SK-N-SH (cell line): ENCODE measurements at regions not wholly inside any gene's neighbourhood (a gene's known extent, or its start where the extent isn't known, plus 50 kb on each side); places are given as distances from the start of the nearest gene placed in this dataset.
A peak's percentile ranks its signal among the peaks of the same experiment; 100 is the strongest.

ENCODE experiments used
- CTCF ChIA-PET: fragments of 300-600, 350-600 bp; formaldehyde crosslinking; extraction: SDS; loops from one replicate; lab custom pipeline; 2021; lab: Yijun Ruan, JAX
- POLR2A ChIA-PET: fragments of 350-600 bp; sonication (Branson Sonifier 250); formaldehyde crosslinking; extraction: SDS; loops from one replicate; lab custom pipeline; 2020; ENCODE audit warnings: antibody characterized with exemption, inconsistent platforms; lab: Yijun Ruan, JAX
- DNase-seq: peaks from one replicate; pipeline ENCODE4 v3.0.0; 2012
- H2AFZ ChIP-seq: fragments of 200-600 bp; sonication (generic); 2 replicates; pipeline ENCODE4 v1.8.1; 2016; ENCODE audit warnings: antibody characterized with exemption, mild to moderate bottlenecking, low read depth
- H3F3A ChIP-seq: fragments of 200-600 bp; sonication (generic); replicated peaks from 2 replicates; pipeline ENCODE3; 2016; ENCODE audit warnings: antibody characterized with exemption, mild to moderate bottlenecking; ENCODE audit not compliant: insufficient read depth
- H3K27ac ChIP-seq, 2 experiments: fragments of 200-500 bp in 1 of 2; fragments of 200-600 bp in 1 of 2; sonication (Bioruptor generic) in 1 of 2; sonication (generic), shearing (Covaris generic) in 1 of 2; 2 replicates each; pipeline versions ENCODE4 v1.5.1 to v1.6.1; 2014 to 2016; ENCODE audit warnings: low read depth in 2 of 2, inconsistent platforms in 1 of 2, low read length in 1 of 2, mild to moderate bottlenecking in 1 of 2, mixed read lengths in 1 of 2
- H3K27me3 ChIP-seq: fragments of 200-600 bp; sonication (generic), shearing (Covaris generic); 2 replicates; pipeline ENCODE4 v1.6.1; 2016; ENCODE audit warnings: mixed run types; ENCODE audit not compliant: insufficient read depth
- H3K36me3 ChIP-seq, 2 experiments: fragments of 200-500 bp in 1 of 2; fragments of 200-600 bp in 1 of 2; sonication (Bioruptor generic) in 1 of 2; sonication (generic) in 1 of 2; replicated peaks in 1 of 2; 2 replicates each; pipeline versions ENCODE3 to v1.5.1; 2014 to 2016; ENCODE audit warnings: low read length in 1 of 2, mild to moderate bottlenecking in 1 of 2; ENCODE audit not compliant: insufficient read depth in 2 of 2, control insufficient read depth in 1 of 2
- H3K4me1 ChIP-seq, 2 experiments: fragments of 200-500 bp in 1 of 2; fragments of 200-600 bp in 1 of 2; sonication (Bioruptor generic) in 1 of 2; sonication (generic), shearing (Covaris generic) in 1 of 2; 2 replicates each; pipeline versions ENCODE4 v1.5.1 to v1.6.1; 2014 to 2016; ENCODE audit warnings: low read depth in 1 of 2, low read length in 1 of 2, mixed run types in 1 of 2; ENCODE audit not compliant: insufficient read depth in 2 of 2, control insufficient read depth in 1 of 2
- H3K4me2 ChIP-seq: fragments of 200-600 bp; sonication (generic), shearing (Covaris generic); 2 replicates; pipeline ENCODE4 v1.6.1; 2017; ENCODE audit warnings: mixed run types
- H3K4me3 ChIP-seq, 2 experiments: fragments of 200-500 bp in 1 of 2; fragments of 200-600 bp in 1 of 2; sonication (Bioruptor generic) in 1 of 2; sonication (generic), shearing (Covaris generic) in 1 of 2; 2 replicates each; pipeline versions ENCODE4 v1.5.1 to v1.8.1; 2014 to 2016; ENCODE audit warnings: low read depth in 2 of 2, inconsistent platforms in 1 of 2, low read length in 1 of 2, mild to moderate bottlenecking in 1 of 2, mixed read lengths in 1 of 2, moderate library complexity in 1 of 2
- H3K79me2 ChIP-seq: fragments of 200-600 bp; sonication (generic); 2 replicates; pipeline ENCODE4 v1.8.1; 2017; ENCODE audit warnings: mild to moderate bottlenecking; ENCODE audit not compliant: insufficient read depth
- H3K9ac ChIP-seq: fragments of 200-600 bp; sonication (generic); 2 replicates; pipeline ENCODE4 v1.6.1; 2017; ENCODE audit warnings: mixed run types
- H3K9me2 ChIP-seq: fragments of 200-600 bp; sonication (generic); 2 replicates; pipeline ENCODE4 v1.6.1; 2017; ENCODE audit warnings: mixed run types
- H3K9me3 ChIP-seq: fragments of 200-600 bp; sonication (generic); 2 replicates; pipeline ENCODE4 v1.6.1; 2017; ENCODE audit warnings: mixed run types, mild to moderate bottlenecking, moderate library complexity
- H4K20me1 ChIP-seq: fragments of 200-600 bp; sonication (generic); 2 replicates; pipeline ENCODE4 v1.6.1; 2017; ENCODE audit warnings: mild to moderate bottlenecking, mixed run types; ENCODE audit not compliant: insufficient read depth
- CHD2 ChIP-seq: fragments of 150-350 bp; IDR thresholded peaks from 2 replicates; pipeline ENCODE4 v1.6.1; 2018; ENCODE audit warnings: low read length; ENCODE audit not compliant: partially characterized antibody
- CTCF ChIP-seq: fragments of 200-600 bp; sonication (generic); IDR thresholded peaks from 2 replicates; pipeline ENCODE4 v1.6.1; 2017; ENCODE audit warnings: antibody characterized with exemption, mild to moderate bottlenecking, moderate library complexity
- ELF1 ChIP-seq: IDR thresholded peaks from 2 replicates; pipeline ENCODE4 v1.4.0; 2012
- FOSL2 ChIP-seq: IDR thresholded peaks from 2 replicates; pipeline ENCODE4 v1.4.0; 2012; ENCODE audit warnings: low read depth, mild to moderate bottlenecking, moderate library complexity, borderline replicate concordance
- NFIC ChIP-seq: IDR thresholded peaks from 2 replicates; pipeline ENCODE4 v1.4.0; 2012; ENCODE audit warnings: borderline replicate concordance
- RAD21 ChIP-seq: IDR thresholded peaks from 2 replicates; pipeline ENCODE4 v1.6.1; 2012; ENCODE audit warnings: mild to moderate bottlenecking, low read length
- REST ChIP-seq: IDR thresholded peaks from 2 replicates; pipeline ENCODE4 v1.6.1; 2012; ENCODE audit warnings: mild to moderate bottlenecking, low read depth, low read length, moderate library complexity
- RFX5 ChIP-seq: IDR thresholded peaks from 2 replicates; pipeline ENCODE4 v1.6.1; 2012; ENCODE audit warnings: mild to moderate bottlenecking, improper control_type of control experiment, low read length
- SIN3A ChIP-seq: IDR thresholded peaks from 2 replicates; pipeline ENCODE4 v1.6.1; 2012; ENCODE audit warnings: low read depth, mild to moderate bottlenecking, low read length, moderate library complexity, borderline replicate concordance
- TEAD4 ChIP-seq: IDR thresholded peaks from 2 replicates; pipeline ENCODE4 v1.4.0; 2012; ENCODE audit warnings: mild to moderate bottlenecking, borderline replicate concordance; ENCODE audit not compliant: insufficient read depth
- USF1 ChIP-seq: IDR thresholded peaks from 2 replicates; pipeline ENCODE4 v1.4.0; 2012; ENCODE audit warnings: low read depth, borderline replicate concordance
- WGBS: methylation state at CpG from one replicate; pipeline ENCODE4 v1.1.6; 2017; ENCODE audit warnings: low lambda C conversion rate; 5-methylcytosine and 5-hydroxymethylcytosine counted together

GRCh38 chr1:55702064-55702463 is 486.9 kb upstream of the USP24 start:
- Histone ChIP-seq H3K4me1 (no peaks in the 10 kb centered on the region; a peak in 3 of 4 replicates), H3K79me2 (no peaks in the 10 kb centered on the region), H3K36me3 (no peaks in the 10 kb centered on the region), H3K9ac (no peak overlapping the region), H3K9me2 (no peaks in the 10 kb centered on the region), H3F3A (no peaks in the 10 kb centered on the region), H3K4me2 (no peak overlapping the region), H4K20me1 (no peaks in the 10 kb centered on the region), H3K9me3 (no peaks in the 10 kb centered on the region), H2AFZ (no peak overlapping the region), H3K27ac (no peak overlapping the region), H3K27me3 (no peaks in the 10 kb centered on the region), H3K4me3 (no peak overlapping the region)
- POLR2A ChIA-PET, result no interaction called here
- TF ChIP-seq RAD21 (peak; percentile 43), FOSL2 (no peak), CTCF (peak; percentile 66)
- 76% methylated on average over 1 of the region's 1 CpG for WGBS
- CTCF ChIA-PET, result interaction anchor here (0.8 to 1.9 kb wide), 3 partner anchors 15 to 73 kb away, joined by 3 to 6 read pairs (median 5); no protein-coding TSS in a partner anchor
- peak; percentile 25 for DNase-seq

GRCh38 chr1:55700359-55701130 is 485.4 kb upstream of the USP24 start:
- ChIA-PET POLR2A (no interaction called here), CTCF (interaction anchor here (1.1 kb wide), 1 partner anchor 18 kb away, joined by 4 read pairs; no protein-coding TSS in a partner anchor)
- Histone ChIP-seq H3K36me3 (no peaks in the 10 kb centered on the region), H3K9me2 (no peaks in the 10 kb centered on the region), H3K4me2 (no peak overlapping the region), H3K4me3 (no peak overlapping the region), H3K27me3 (no peaks in the 10 kb centered on the region), H3K9me3 (no peaks in the 10 kb centered on the region), H3K27ac (peak overlapping the region; percentile 29 to 50), H2AFZ (no peak overlapping the region), H3K4me1 (peaks cover 5 to 12% of the 10 kb centered on the region in 2 experiments; a peak in 3 of 4 replicates), H3F3A (peaks cover 10% of the 10 kb centered on the region), H3K9ac (no peak overlapping the region), H4K20me1 (no peaks in the 10 kb centered on the region), H3K79me2 (no peaks in the 10 kb centered on the region)
- DNase-seq, result no peak
- 76% methylated on average over 2 of the region's 2 CpGs for WGBS
- TF ChIP-seq NFIC, result peak; percentile 3; the same call in 1 of the 2 replicates
- TF ChIP-seq RFX5, result no peak

- no peak overlapping the region for H3K27ac ChIP-seq
- H3K4me1 ChIP-seq, result peaks cover 15 to 24% of the 10 kb centered on the region in 2 experiments; a peak in 3 of 4 replicates
- H3K9ac ChIP-seq, result no peak overlapping the region
- TF ChIP-seq TEAD4 (no peak), USF1 (no peak), NFIC (no peak), REST (no peak), RAD21 (no peak), ELF1 (no peak), CHD2 (no peak), CTCF (no peak), SIN3A (no peak)
Observed at GRCh38 chr1:55699228-55699627, 484.1 kb upstream of the USP24 start.

More at GRCh38 chr1:55699228-55699627, 484.1 kb upstream of the USP24 start:
- H3K4me2 ChIP-seq, result no peak overlapping the region
- H4K20me1 ChIP-seq, result no peaks in the 10 kb centered on the region
- H3F3A ChIP-seq, result peaks cover 13% of the 10 kb centered on the region
- H3K27me3 ChIP-seq, result no peaks in the 10 kb centered on the region
- H3K79me2 ChIP-seq, result no peaks in the 10 kb centered on the region
- ChIA-PET POLR2A (no interaction called here), CTCF (no interaction called here)
- H3K4me3 ChIP-seq, result no peak overlapping the region
- no peaks in the 10 kb centered on the region for H3K9me2 ChIP-seq
- WGBS, result 76% methylated on average over 2 of the region's 2 CpGs
- no peaks in the 10 kb centered on the region for H3K36me3 ChIP-seq
- H3K9me3 ChIP-seq, result no peaks in the 10 kb centered on the region
- no peak for DNase-seq
- H2AFZ ChIP-seq, result no peak overlapping the region
